Pons (tissue), 1 donor: ENCODE measurements at regions not wholly inside any gene's neighbourhood (a gene's known extent, or its start where the extent isn't known, plus 50 kb on each side); places are given as distances from the start of the nearest gene placed in this dataset.

ENCODE experiments used
- DNase-seq: peaks from one replicate; pipeline ENCODE4 v3.0.0-alpha.2; 2016; ENCODE audit warnings: low spot score

- DNase-seq = no peak
Measured at GRCh38 chr11:36726420-36726819, 128.4 kb upstream of the RAG2 start.

GRCh38 chr11:36724742-36725385 is 126.8 kb upstream of the RAG2 start:
- DNase-seq = peak; percentile 73

- no peak for DNase-seq
Measured at GRCh38 chr11:36722421-36722820, 124.4 kb upstream of the RAG2 start.

GRCh38 chr11:36719358-36720107 is 121.5 kb upstream of the RAG2 start:
- no peak for DNase-seq

GRCh38 chr11:36718451-36718850 is 120.4 kb upstream of the RAG2 start:
- no peak for DNase-seq

GRCh38 chr11:36713715-36714114 is 115.7 kb upstream of the RAG2 start:
- DNase-seq = peak; percentile 80

GRCh38 chr11:36711104-36711825 is 113.2 kb upstream of the RAG2 start:
- no peak for DNase-seq
